ENCODE measurements at regions not wholly inside any gene's neighbourhood (a gene's known extent, or its start where the extent isn't known, plus 50 kb on each side); places are given as distances from the start of the nearest gene placed in this dataset.
"Not testable (repeated sequence)": the region's sequence is repeated elsewhere in the genome, so short reads cannot be mapped to it uniquely, and the experiment has no call there.

DNA sequence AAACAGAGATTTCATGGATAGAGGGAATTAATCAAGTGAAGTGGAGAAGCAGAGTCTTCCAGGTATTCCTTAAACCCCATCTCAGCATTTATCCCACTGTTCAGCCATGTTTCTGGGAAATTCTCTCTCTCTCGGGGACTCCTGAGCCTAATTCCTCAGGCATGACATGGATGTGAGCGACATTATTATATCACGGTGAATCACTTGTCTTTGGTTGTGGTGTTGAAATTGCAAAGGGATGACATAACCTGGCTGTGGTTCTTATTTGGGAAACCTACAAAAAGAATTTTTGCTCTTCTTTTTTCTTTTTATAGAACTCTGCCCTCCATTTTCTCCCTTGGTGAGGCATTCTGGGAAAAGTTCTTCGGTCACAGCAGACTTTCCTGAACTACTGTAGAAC, 457.9 kb upstream of the PTGER4 start:
- DNase-seq: no peak

DNA sequence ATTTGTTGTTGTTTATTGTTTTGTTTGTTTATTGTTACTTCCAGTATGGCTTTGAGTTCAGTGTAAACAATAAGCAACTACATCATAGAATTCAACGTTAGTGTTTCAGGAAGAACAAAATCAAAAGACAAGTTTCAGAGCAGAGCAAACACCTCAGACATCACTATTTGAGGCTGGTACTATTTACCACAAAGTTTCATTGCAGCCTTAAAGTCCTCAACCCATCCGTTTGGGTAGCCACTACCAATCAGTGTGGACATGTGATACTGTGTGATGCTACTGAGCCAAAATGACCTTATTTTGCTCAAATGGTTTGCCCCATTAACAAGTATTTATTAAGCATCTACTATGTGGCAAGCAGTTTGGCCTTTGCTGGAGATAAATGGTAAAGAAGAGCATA, 458.5 kb upstream of the PTGER4 start:
- DNase-seq: no peak

DNA sequence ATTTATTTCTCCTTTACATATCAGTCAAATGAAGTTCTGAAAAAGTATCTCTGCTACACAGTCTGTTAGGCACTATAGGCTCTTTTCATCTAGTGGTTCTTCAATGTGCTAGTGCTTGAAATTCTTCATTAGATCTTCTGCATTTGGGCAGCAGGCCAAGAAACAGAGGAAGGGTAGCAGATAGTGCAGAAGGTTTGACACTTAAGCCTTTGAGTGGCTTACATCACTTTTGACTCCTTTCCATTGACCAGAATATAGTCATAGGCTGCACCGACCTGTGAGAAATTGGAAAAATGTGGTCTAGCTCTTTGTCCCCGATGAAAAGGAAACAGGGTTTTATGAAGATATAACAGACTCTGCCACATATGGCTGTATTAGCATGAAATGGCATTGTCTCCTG, 459.5 kb upstream of the PTGER4 start:
- no peak for DNase-seq

DNA sequence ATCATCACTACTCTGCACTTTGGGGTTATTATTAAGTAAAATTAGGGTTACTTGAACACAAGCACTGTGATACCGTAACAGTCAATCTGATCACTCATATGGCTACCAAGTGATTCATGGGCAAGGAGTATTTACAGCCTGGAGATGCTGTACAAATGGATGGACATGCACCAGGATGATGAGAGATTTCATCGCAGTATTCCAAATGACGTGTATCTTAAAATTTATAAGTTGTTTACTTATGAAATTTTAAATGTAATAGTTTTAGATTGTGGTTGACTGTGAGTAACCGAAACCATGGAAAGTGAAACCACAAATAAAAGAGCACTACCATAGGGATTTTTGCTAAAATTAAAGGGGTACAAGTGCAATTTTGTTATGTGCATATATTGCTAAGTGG, 462.2 kb upstream of the PTGER4 start:
- no peak for DNase-seq

DNA sequence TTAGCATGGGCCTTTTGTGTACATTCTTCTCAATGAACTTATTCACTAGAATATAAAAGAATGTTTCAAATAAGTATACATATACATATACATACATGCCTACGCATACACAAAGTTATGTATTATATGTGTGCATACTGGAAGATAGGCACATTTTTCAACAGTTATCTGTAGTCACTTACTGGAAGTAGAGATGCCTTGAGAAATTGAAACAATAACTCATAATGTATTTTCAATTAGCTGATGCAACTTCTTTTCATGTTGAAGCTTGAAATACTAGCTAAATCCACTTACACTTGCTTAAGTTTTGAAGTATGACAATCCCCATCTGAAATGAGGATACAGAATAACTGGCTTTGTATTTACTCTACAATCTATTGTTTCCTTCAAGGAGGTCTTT, 469.0 kb upstream of the PTGER4 start:
- no peak for DNase-seq

DNA sequence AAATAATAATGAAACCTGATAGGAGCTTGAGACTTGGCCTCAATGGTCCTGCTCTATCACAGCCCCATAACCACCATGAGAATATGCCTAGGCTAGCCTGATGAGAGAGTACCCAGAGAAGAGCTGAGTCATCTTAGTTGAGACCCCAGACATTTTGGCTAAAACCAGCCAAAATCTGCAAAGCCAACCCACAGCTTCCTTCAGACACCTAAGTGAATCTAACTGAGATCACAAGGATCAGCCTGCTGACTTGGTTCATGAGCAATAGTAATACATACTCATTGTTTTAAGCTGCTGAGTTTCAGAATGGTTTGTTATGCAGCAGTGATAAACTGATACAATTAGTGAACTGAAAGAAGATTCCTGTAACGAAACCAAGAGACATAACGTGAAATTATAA, 473.7 kb upstream of the PTGER4 start:
- DNase-seq: no peak

DNA sequence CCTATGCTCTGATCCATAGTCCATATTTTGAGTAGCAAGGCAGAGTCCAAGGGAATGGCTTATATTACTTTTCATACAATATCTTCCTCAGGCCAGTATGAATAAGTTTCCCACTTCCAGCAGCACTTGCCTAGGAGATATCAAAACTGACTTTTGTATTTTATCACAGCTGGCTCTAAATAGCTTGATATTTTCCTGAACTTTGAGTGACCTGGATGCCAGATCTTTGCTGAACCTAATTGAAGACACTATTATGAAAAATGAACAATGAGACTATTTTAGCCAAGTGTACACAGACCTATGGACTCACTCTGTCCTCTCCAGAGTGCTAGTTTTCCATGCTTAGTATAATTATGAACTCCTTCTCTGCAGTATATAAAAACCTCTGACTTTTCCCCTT, 475.6 kb upstream of the PTGER4 start:
- DNase-seq: no peak

DNA sequence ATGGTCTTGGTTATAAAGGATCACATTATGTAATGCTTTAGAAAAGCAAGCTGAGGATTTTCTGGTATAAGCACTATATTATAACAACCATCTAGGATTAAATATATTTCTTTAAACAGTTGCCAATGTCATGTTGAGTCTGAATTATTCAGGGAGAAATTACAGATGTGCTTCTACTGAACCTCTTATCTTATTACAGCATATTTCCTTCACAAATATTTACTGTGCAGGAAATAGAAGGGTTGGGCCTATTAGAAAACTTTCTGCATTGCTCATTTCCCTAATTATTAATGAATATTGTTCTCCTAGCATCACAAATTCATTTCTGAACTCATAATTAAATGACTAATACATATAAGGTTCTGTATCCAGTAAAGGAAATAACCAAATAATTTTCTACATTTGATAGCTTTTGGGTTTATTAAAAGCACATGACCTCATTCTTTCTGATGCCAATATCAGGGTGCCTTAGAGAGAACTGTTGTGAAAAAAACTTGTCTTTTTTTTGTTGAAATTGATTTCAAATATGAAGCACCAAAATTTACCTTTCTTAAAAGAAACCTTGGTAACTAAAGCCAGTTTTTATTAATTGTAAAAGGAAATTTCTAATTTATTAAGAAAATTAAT, 476.8 kb upstream of the PTGER4 start:
- DNase-seq: no peak

DNA sequence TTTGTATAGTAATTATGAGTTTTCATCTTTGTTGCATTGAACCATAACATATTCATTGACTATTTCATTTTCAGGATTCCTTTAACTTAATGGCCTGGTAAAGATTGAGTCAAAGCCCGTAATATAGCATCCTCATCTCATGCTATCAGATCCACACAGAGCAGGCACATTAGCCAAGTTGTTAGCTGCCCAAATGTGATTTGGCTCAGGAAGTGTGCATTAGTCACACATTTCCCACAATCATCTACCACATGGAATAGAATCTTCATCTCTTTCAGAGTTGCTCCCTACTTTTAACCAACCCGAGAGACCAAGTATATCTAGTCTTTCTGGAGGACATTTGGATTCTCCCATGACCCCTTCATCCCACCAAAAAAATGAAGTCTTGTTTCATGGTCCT, 481.0 kb upstream of the PTGER4 start:
- DNase-seq: no peak

DNA sequence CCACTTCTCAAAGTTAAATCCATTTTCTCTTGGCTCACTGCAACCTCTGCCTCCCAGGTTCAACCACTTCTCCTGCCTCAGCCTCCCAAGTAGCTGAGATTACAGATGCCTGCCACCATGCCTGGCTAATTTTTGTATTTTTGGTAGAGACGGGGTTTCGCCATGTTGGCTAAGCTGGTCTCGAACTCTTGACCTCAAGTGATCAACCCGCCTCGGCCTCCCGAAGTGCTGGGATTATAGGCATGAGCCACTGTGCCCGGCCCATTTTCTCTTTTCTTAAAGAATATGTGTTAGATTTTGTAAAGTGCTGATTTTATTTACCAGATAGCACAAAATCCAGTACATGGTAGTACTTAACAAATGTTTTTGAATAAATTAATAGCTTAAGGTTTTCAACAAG, 484.1 kb upstream of the PTGER4 start:
- DNase-seq: not testable (repeated sequence)

DNA sequence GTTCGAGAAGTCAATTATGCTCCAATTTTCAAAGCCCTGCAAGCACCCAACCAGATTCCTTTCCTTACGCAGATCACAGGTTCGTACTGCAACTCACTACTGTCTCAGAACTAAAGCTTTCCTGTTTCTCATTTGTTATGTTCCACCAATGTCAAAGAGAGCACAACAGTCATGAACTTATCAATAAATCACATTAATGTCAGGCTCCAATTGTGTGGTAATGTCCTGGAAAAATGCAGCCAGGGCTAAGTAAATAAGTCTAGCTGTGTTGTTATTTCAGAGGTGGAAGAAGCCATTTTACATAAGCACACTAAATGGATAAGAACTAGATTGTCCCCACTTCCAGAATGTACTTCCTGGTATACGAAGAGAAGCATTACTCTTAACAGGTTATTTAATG, 488.6 kb upstream of the PTGER4 start:
- no peak for DNase-seq

DNA sequence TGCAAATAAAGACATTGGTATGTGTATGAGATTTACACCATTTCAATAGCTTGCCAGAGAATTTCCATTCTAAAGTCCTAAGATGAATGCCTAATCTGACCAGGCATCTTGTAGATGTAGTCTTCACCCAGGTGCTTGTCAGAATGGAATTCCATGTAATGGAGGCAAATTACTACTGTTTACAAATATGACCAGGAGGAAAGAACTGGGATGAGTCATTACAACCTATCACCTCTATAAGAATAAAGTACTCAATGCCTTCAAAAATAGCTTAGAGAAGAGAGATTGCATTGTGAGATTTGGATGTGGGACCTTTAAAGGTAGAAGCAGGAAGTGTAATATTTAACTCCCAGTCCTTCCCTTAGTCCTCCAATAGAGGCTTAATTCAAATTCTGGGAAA, 507.0 kb upstream of the PTGER4 start:
- no peak for DNase-seq

DNA sequence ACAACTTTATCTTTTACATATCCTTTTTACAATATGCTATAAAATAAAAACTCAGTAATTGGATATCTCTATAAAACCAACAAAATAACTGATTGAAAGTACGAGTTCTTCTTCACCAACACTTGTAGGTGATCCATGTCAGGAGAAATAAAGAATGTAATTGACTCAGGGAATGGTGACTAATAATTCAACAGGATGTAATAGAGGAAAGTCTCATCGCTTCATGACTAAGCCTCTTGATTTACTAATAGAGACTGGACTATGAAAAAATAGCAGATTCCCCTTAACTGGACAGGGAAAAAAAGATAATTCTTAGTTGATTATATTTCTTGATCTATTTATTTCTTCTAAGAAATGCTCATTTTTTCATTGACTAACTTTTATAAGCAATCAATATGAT, 507.7 kb upstream of the PTGER4 start:
- no peak for DNase-seq

DNA sequence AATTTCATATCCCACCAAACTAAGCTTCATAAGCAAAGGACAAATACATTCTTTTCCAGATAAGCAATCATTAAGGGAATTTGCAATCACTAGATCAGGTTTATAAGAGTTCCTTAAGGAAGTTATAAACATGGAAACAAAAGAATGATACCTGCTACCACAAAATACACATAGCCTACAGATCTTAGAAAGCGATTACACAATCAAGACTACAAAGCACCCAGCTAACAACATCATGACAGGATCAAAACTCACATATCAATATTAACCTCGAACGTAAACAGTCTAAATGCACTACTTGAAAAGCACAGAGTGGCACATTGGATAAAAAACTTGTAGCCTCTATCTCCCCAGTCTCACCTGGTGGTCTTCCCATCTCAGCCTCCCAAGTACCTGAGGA, 512.4 kb upstream of the PTGER4 start:
- DNase-seq: no peak

DNA sequence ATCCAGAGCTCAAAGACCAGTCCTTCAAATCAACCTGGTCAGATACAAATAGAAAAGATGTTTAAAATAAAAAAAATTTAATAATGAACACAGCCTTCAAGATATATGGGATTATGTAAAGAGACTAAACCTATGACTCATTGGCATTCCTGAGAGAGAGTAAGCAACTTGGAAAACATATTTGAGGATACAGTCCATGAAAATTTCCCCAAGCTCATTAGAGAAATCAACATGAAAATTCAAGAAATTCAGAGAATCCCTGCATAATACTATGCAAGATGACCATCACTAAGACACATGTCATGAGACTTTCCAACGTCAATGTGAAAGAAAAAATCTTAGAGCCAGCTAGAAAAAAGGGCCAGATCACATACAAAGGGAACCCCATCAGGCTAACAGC, 512.9 kb upstream of the PTGER4 start:
- no peak for DNase-seq

DNA sequence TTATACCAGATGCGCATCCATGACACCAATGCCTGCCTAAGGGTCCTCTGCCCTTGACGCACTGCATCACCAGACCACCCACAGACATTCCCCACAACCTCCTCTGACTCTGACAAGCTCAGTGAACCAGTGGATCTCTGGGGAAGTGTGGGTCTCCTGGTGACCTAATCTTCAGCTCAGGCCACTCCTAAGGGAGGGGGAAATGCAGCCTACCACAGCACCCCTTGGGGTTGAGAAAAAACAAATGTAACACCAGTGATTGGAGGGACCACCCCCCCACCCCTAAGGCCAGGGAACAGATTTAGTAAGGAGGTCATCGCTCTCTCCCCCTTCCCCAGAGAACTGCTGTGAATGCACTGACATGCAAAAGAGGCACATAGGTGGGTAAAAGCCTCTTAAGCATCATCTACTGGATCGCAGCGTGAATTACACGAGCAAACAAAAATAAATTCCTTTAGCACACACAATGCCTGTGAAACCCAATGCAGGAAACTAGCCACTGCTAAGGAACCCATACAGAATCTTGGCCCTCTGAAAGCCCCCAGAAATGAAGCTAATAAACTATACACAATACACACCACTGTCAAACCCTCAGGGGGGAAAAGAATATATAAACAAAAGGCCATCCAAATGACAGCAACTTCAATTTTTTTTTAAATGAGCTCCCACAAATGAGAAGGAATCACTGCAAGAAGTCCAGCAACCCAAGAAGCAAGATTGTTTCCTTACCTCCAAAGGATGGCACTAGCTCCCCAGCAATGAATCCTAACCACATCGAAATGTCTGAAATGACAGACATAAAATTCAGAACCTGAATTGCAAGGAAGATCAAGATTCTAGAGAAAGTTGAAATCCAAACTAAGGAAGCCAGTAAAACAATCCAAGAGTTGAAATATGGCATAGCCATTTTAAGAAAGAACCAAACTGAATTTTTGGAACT, 513.7 kb upstream of the PTGER4 start:
- no peak for DNase-seq

DNA sequence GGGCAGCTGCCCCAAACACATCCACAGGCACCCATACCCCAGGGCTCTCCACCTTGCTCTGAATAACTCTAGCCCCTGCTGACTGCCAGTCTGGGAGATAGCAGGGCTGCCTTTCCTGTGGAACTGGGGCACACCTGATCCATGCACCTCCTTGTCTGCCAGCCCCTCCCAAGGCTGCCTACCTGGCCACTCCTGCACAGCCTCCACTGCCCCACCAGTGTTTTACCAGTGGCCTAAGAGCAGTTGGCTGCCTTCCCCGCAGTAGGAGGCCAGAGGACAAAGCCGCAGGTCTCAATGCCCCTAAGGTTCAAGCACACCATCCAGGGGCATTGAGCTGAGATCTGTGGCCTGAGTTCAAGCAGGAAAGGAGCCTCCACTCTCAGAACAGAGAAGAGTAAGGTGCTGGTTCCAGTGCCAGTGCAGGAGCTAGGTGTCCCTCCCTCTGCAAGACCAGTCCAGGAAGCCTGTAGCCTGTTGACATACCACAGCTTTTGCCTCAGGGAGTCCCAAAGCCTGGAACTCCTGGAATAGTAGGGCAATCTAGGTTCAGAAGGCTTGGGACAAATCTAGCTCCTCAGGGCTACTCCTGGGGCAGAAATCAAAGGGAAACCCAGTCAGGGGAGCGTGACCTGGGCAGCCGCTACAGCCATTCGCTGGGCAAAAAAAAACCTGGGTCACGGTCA, 514.5 kb upstream of the PTGER4 start:
- no peak for DNase-seq

DNA sequence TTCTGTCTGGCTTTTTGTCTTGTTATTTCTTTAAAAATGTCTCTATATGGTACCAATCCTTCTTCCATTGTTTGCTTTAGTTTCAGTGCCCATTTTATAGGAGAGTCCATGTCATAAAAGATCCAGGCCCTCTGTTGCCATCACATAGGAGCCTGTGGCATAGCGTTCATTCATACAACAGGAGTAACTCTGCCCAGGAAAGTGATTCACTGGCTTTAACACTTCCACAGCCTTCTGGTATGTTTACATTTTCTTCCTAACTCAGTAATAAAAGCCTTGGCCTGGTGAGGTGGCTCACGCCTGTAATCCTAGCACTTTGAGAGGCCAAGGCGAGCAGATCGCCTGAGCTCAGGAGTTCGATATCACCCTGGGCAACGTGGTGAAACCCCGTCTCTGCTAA, 519.3 kb upstream of the PTGER4 start:
- DNase-seq: no peak

DNA sequence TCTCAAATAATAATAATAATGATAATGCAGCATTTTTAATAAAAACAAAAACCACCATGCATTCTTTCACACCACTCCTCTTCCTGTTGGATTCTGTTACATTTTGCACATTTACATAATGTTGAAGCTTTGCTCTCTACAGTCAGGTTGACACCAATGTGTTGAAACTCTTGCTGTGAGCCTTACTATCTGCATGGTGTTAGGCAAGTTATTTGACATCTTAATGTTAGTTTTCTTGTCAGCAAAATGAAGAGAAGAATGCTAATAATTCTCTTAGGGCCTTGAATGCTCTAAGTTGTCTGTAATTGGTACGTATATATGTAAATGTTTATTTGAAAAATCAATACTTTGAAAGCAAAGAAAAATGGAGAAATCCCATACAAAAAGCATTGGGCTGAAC, 525.5 kb upstream of the PTGER4 start:
- no peak for DNase-seq

DNA sequence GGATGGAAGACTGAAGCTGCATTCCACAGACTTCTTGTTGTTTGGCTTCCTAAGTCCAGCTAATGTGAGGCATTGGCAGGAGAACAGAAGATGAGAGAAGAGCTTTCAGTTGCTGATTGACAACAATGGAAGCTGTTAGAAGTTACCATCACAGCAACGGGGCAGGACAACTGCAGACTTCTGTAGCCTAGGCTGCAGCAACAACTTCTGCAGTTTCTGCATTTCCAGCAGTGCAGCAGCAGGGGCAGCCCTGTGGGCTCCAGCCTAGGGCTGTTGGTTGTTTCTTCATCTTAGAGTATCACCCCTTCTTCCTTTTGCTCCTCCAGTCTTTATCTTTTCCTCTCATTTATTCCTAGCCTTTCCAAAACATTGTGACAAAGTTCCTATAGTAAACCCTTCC, 528.8 kb upstream of the PTGER4 start:
- DNase-seq: no peak

DNA sequence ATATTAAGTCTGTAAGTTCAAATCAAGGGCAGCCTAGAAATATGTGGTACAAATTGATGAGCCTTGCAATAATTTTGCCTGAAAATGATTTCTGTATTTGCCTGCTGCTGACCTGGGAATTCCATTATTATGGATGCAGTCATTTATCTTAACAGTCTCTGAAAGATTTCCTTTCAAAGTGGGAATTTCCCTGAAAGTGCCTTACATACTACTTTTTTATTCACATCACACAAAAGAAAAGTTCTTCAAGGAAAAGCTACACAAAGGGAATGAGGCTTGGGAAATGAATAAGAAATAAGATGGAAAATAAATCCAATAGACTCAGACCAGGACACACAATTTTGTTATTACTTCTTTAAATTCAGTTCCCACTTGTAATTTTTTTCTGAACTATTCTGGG, 537.8 kb upstream of the PTGER4 start:
- DNase-seq: no peak

DNA sequence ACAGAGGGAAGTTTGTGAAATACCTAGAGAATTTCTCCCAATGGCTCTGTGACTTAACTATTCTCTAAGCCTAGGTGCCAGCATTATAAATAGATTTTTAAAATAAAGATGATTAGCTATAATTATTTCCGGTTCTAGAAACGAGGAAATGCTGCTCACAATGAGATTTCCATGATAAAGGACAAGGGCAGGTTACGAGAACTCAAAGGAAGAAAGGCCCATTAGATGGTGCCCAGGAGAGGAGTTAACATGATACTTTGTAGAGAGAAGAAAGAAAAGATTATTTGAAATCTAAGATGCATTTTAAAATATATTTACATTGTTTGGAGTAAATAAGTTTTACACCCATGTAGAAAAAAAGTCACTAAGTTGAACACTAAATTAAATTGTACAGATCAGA, 538.3 kb upstream of the PTGER4 start:
- DNase-seq: no peak

DNA sequence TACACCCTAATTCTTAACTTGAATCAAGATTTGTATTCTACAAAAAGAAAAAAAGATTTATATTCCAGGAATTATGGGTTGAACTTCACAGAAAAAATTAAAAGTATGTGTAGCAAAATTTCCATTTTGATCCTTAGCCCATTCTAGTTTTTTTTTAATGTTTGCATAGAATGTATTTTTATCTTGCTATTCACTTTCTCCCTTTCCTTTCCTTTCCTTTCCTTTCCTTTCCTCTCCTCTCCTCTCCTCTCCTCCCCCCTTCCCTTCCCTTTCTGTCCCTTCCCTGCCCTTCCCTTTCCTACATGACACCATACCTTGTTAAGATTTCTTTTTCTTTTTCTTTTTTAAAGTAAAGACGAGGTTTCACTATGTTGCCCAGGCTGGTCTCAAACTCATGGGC, 542.5 kb upstream of the PTGER4 start:
- no peak for DNase-seq
